OCI-LY3 (cell line): ENCODE measurements at regions not wholly inside any gene's neighbourhood (a gene's known extent, or its start where the extent isn't known, plus 50 kb on each side); places are given as distances from the start of the nearest gene placed in this dataset.

Experiments used
- H2AFZ ChIP-seq: fragments of 200-600, 300-600 bp; shearing (Covaris generic); 2 replicates; pipeline ENCODE4 v1.6.0; 2014; ENCODE audit warnings: antibody characterized with exemption, low read depth, low read length
- H3K27ac ChIP-seq: fragments of 200-600, 300-600 bp; sonication (generic); 2 replicates; pipeline ENCODE4 v1.5.1; 2014; ENCODE audit warnings: mild to moderate bottlenecking, low read length, moderate library complexity, mixed read lengths
- H3K27me3 ChIP-seq: fragments of 200-600, 300-600 bp; sonication (generic); 2 replicates; pipeline ENCODE4 v1.6.1; 2014; ENCODE audit warnings: low read depth, low read length, mixed read lengths
- H3K36me3 ChIP-seq: fragments of 200-600, 300-600 bp; sonication (generic); replicated peaks from 2 replicates; pipeline ENCODE3; 2014; ENCODE audit warnings: low read depth, low read length, mixed read lengths
- H3K4me1 ChIP-seq: fragments of 300-600, 200-600 bp; sonication (generic); 2 replicates; pipeline ENCODE4 v1.6.1; 2014; ENCODE audit warnings: low read length, mixed read lengths
- H3K4me2 ChIP-seq: fragments of 200-600, 300-600 bp; sonication (generic); 2 replicates; pipeline ENCODE4 v1.6.1; 2014; ENCODE audit warnings: low read length, mixed read lengths
- H3K4me3 ChIP-seq: fragments of 300-600, 200-600 bp; sonication (generic); 2 replicates; pipeline ENCODE4 v1.5.1; 2014; ENCODE audit warnings: antibody characterized with exemption, mild to moderate bottlenecking, low read length, moderate library complexity
- H3K79me2 ChIP-seq: fragments of 300-600, 200-600 bp; shearing (Covaris generic); 2 replicates; pipeline ENCODE4 v1.6.1; 2014; ENCODE audit warnings: mild to moderate bottlenecking, low read length, mixed read lengths
- H3K9ac ChIP-seq: fragments of 300-600, 200-600 bp; shearing (Covaris generic); 2 replicates; pipeline ENCODE4 v1.6.0; 2014; ENCODE audit warnings: mild to moderate bottlenecking, low read length, moderate library complexity
- H3K9me3 ChIP-seq: fragments of 200-600, 300-600 bp; shearing (Covaris generic); 2 replicates; pipeline ENCODE4 v1.6.1; 2014; ENCODE audit warnings: low read length, mixed read lengths; ENCODE audit not compliant: insufficient read depth
- H4K20me1 ChIP-seq: fragments of 200-600, 300-600 bp; sonication (generic); 2 replicates; pipeline ENCODE4 v1.6.1; 2016; ENCODE audit warnings: low read length, mixed read lengths; ENCODE audit not compliant: insufficient read depth
- EZH2phosphoT487 ChIP-seq: fragments of 200-600 bp; shearing (Covaris generic); IDR thresholded peaks from 2 replicates; pipeline ENCODE4 v1.6.1; 2018; ENCODE audit warnings: antibody characterized with exemption, mixed run types, low read depth
- TF ChIP-seq, protein P1 (sequence below): fragments of 200-600, 300-600 bp; sonication (generic); IDR thresholded peaks from 2 replicates; pipeline ENCODE4 v1.5.1; 2014; ENCODE audit warnings: antibody characterized with exemption, low read length, low read depth

DNA sequence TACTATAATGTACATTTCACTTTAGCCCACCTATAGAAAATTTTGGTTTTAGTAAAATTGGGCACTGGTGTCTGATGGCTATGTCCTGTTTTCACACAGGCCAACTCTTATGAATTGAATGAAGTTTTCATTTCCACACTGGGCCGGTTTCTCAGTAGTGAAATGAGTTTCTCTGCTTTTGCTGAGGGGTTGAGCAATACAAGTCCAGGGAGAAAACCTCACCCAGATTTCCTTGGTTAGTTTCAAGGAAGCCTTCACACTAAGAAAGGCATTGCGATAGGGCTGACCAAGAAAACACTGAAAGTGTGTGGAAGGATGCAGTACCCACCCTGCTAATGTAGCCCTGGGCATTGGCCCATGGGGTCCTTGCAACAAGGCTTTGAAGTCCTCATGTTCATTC lies 331.5 kb upstream of the CFAP20DC start:
- H3K4me1 ChIP-seq = peaks cover 91% of the 10 kb centered on the region
- H3K4me3 ChIP-seq = no peak overlapping the region
- no peaks in the 10 kb centered on the region for H3K27me3 ChIP-seq
- H3K9me3 ChIP-seq = peaks cover 9% of the 10 kb centered on the region
- H3K79me2 ChIP-seq = no peaks in the 10 kb centered on the region
- H2AFZ ChIP-seq = no peak overlapping the region
- TF ChIP-seq EZH2phosphoT487 = no peak
- TF ChIP-seq, protein P1, sequence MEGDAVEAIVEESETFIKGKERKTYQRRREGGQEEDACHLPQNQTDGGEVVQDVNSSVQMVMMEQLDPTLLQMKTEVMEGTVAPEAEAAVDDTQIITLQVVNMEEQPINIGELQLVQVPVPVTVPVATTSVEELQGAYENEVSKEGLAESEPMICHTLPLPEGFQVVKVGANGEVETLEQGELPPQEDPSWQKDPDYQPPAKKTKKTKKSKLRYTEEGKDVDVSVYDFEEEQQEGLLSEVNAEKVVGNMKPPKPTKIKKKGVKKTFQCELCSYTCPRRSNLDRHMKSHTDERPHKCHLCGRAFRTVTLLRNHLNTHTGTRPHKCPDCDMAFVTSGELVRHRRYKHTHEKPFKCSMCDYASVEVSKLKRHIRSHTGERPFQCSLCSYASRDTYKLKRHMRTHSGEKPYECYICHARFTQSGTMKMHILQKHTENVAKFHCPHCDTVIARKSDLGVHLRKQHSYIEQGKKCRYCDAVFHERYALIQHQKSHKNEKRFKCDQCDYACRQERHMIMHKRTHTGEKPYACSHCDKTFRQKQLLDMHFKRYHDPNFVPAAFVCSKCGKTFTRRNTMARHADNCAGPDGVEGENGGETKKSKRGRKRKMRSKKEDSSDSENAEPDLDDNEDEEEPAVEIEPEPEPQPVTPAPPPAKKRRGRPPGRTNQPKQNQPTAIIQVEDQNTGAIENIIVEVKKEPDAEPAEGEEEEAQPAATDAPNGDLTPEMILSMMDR = no peak
- H4K20me1 ChIP-seq = no peaks in the 10 kb centered on the region
- peak overlapping the region; percentile 91 for H3K27ac ChIP-seq
- H3K9ac ChIP-seq = peak overlapping the region; percentile 71
- H3K4me2 ChIP-seq = peak overlapping the region; percentile 53
- peaks cover 32% of the 10 kb centered on the region for H3K36me3 ChIP-seq

DNA sequence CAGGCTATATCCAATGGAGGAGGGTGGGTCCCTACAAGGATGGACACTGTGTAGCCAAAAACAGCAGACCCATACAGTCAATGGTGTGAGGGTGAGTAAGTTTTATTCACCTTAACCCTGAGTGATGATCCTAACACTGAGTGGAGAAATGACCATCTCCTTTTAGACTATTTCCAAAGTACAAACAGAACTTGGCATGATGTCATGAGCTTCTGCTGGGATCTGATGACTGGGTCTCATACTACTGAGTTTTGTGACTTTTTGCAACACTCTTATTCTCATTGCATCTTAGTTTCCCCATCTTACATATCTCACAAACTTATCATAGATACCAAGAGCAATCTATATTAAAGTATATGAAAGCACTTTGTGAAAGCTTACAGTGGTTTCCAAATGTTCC lies 330.3 kb upstream of the CFAP20DC start:
- Histone ChIP-seq H2AFZ (peak overlapping the region; percentile 6; the same call in 1 of the 2 replicates), H3K9me3 (peaks cover 12% of the 10 kb centered on the region), H3K4me1 (peaks cover 88% of the 10 kb centered on the region), H3K27ac (peak overlapping the region; percentile 91), H3K4me2 (peak overlapping the region; percentile 53; the same call in 1 of the 2 replicates), H3K27me3 (no peaks in the 10 kb centered on the region), H4K20me1 (no peaks in the 10 kb centered on the region), H3K9ac (peak overlapping the region; percentile 71), H3K79me2 (no peaks in the 10 kb centered on the region), H3K36me3 (peaks cover 37% of the 10 kb centered on the region), H3K4me3 (no peak overlapping the region)
- no peak for TF ChIP-seq EZH2phosphoT487

DNA sequence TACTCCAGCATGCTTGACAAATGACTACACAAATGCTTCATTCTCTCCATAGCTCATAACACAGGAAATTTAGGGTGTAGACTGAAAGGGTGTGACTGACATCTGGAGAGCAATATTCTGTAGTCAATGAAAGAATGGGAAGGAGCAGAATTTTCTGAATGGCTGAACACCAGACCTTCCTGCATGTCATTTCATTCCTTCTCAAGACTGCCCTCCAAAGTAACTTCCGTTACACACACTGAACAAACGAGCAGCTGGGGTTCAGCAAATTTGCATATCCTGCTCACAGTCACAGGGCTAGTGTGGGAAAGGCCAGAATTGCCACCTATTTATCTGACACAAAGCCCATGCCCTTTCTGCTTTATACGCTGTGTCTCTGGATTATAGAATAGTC lies 325.0 kb upstream of the CFAP20DC start:
- Histone ChIP-seq H3K27me3 (no peaks in the 10 kb centered on the region), H4K20me1 (no peaks in the 10 kb centered on the region), H2AFZ (no peak overlapping the region), H3K9me3 (peaks cover 12% of the 10 kb centered on the region), H3K79me2 (no peaks in the 10 kb centered on the region), H3K4me2 (peak overlapping the region; percentile 52), H3K4me3 (no peak overlapping the region; the same call in 1 of the 2 replicates), H3K9ac (peak overlapping the region; percentile 68), H3K36me3 (peaks cover 47% of the 10 kb centered on the region), H3K27ac (peak overlapping the region; percentile 91), H3K4me1 (peaks cover 66% of the 10 kb centered on the region)
- no peak for TF ChIP-seq EZH2phosphoT487
- TF ChIP-seq, protein P1 = peak; percentile 34

DNA sequence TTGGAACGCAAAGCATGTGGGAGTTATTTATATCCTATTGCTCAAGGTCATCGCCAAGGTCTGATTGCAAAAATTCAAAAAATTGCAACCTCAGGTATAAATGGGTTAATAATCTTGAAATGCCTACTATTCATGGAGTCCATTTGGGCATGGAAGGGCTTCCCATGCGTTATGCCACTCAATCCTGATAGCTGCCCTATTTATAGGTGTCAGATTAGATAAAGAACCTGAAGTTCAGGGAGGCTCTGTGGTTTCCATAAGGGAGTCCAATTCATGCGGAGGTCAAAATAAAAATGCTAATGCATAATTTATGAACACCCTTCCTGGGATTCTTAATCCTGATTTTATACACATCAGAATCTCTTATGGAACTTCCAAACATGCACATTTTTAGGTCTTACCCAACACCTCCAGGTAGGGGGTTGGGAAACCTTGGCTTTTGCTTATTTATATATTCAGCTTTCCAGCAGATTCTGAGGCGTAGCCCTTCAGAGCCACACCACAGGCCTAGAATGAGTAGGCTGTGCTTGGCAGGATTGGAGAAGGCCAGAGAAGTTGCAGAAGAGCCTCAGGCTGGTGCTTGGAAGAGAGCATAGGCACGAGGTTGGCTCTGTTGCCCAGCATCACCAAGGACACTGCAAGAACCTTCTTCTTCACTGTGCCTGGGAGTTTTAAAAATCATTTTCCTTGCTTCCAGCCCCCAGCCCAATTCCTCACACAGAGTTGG lies 324.4 kb upstream of the CFAP20DC start:
- Histone ChIP-seq H3K27me3 (no peaks in the 10 kb centered on the region), H3K9me3 (peaks cover 12% of the 10 kb centered on the region), H3K9ac (peak overlapping the region; percentile 68), H3K36me3 (peaks cover 47% of the 10 kb centered on the region), H3K4me2 (peak overlapping the region; percentile 52), H3K27ac (peak overlapping the region; percentile 91), H3K79me2 (no peaks in the 10 kb centered on the region), H2AFZ (no peak overlapping the region), H3K4me3 (no peak overlapping the region; the same call in 1 of the 2 replicates), H3K4me1 (peaks cover 64% of the 10 kb centered on the region), H4K20me1 (no peaks in the 10 kb centered on the region)
- no peak for TF ChIP-seq EZH2phosphoT487
- TF ChIP-seq, protein P1 = no peak
